SK-N-SH (cell line): ENCODE measurements at regions not wholly inside any gene's neighbourhood (a gene's known extent, or its start where the extent isn't known, plus 50 kb on each side); places are given as distances from the start of the nearest gene placed in this dataset.

Experiments used
- CTCF ChIA-PET: fragments of 300-600, 350-600 bp; formaldehyde crosslinking; extraction: SDS; loops from one replicate; lab custom pipeline; 2021; lab: Yijun Ruan, JAX
- POLR2A ChIA-PET: fragments of 350-600 bp; sonication (Branson Sonifier 250); formaldehyde crosslinking; extraction: SDS; loops from one replicate; lab custom pipeline; 2020; ENCODE audit warnings: antibody characterized with exemption, inconsistent platforms; lab: Yijun Ruan, JAX
- DNase-seq: peaks from one replicate; pipeline ENCODE4 v3.0.0; 2012
- H2AFZ ChIP-seq: fragments of 200-600 bp; sonication (generic); 2 replicates; pipeline ENCODE4 v1.8.1; 2016; ENCODE audit warnings: antibody characterized with exemption, mild to moderate bottlenecking, low read depth
- H3F3A ChIP-seq: fragments of 200-600 bp; sonication (generic); replicated peaks from 2 replicates; pipeline ENCODE3; 2016; ENCODE audit warnings: antibody characterized with exemption, mild to moderate bottlenecking; ENCODE audit not compliant: insufficient read depth
- H3K27ac ChIP-seq, 2 experiments: fragments of 200-500 bp in 1 of 2; fragments of 200-600 bp in 1 of 2; sonication (Bioruptor generic) in 1 of 2; sonication (generic), shearing (Covaris generic) in 1 of 2; 2 replicates each; pipeline versions ENCODE4 v1.5.1 to v1.6.1; 2014 to 2016; ENCODE audit warnings: low read depth in 2 of 2, inconsistent platforms in 1 of 2, low read length in 1 of 2, mild to moderate bottlenecking in 1 of 2, mixed read lengths in 1 of 2
- H3K27me3 ChIP-seq: fragments of 200-600 bp; sonication (generic), shearing (Covaris generic); 2 replicates; pipeline ENCODE4 v1.6.1; 2016; ENCODE audit warnings: mixed run types; ENCODE audit not compliant: insufficient read depth
- H3K36me3 ChIP-seq, 2 experiments: fragments of 200-500 bp in 1 of 2; fragments of 200-600 bp in 1 of 2; sonication (Bioruptor generic) in 1 of 2; sonication (generic) in 1 of 2; replicated peaks in 1 of 2; 2 replicates each; pipeline versions ENCODE3 to v1.5.1; 2014 to 2016; ENCODE audit warnings: low read length in 1 of 2, mild to moderate bottlenecking in 1 of 2; ENCODE audit not compliant: insufficient read depth in 2 of 2, control insufficient read depth in 1 of 2
- H3K4me1 ChIP-seq, 2 experiments: fragments of 200-500 bp in 1 of 2; fragments of 200-600 bp in 1 of 2; sonication (Bioruptor generic) in 1 of 2; sonication (generic), shearing (Covaris generic) in 1 of 2; 2 replicates each; pipeline versions ENCODE4 v1.5.1 to v1.6.1; 2014 to 2016; ENCODE audit warnings: low read depth in 1 of 2, low read length in 1 of 2, mixed run types in 1 of 2; ENCODE audit not compliant: insufficient read depth in 2 of 2, control insufficient read depth in 1 of 2
- H3K4me2 ChIP-seq: fragments of 200-600 bp; sonication (generic), shearing (Covaris generic); 2 replicates; pipeline ENCODE4 v1.6.1; 2017; ENCODE audit warnings: mixed run types
- H3K4me3 ChIP-seq, 2 experiments: fragments of 200-500 bp in 1 of 2; fragments of 200-600 bp in 1 of 2; sonication (Bioruptor generic) in 1 of 2; sonication (generic), shearing (Covaris generic) in 1 of 2; 2 replicates each; pipeline versions ENCODE4 v1.5.1 to v1.8.1; 2014 to 2016; ENCODE audit warnings: low read depth in 2 of 2, inconsistent platforms in 1 of 2, low read length in 1 of 2, mild to moderate bottlenecking in 1 of 2, mixed read lengths in 1 of 2, moderate library complexity in 1 of 2
- H3K79me2 ChIP-seq: fragments of 200-600 bp; sonication (generic); 2 replicates; pipeline ENCODE4 v1.8.1; 2017; ENCODE audit warnings: mild to moderate bottlenecking; ENCODE audit not compliant: insufficient read depth
- H3K9ac ChIP-seq: fragments of 200-600 bp; sonication (generic); 2 replicates; pipeline ENCODE4 v1.6.1; 2017; ENCODE audit warnings: mixed run types
- H3K9me2 ChIP-seq: fragments of 200-600 bp; sonication (generic); 2 replicates; pipeline ENCODE4 v1.6.1; 2017; ENCODE audit warnings: mixed run types
- H3K9me3 ChIP-seq: fragments of 200-600 bp; sonication (generic); 2 replicates; pipeline ENCODE4 v1.6.1; 2017; ENCODE audit warnings: mixed run types, mild to moderate bottlenecking, moderate library complexity
- H4K20me1 ChIP-seq: fragments of 200-600 bp; sonication (generic); 2 replicates; pipeline ENCODE4 v1.6.1; 2017; ENCODE audit warnings: mild to moderate bottlenecking, mixed run types; ENCODE audit not compliant: insufficient read depth
- GABPA ChIP-seq: IDR thresholded peaks from 2 replicates; pipeline ENCODE4 v1.4.0; 2012; ENCODE audit warnings: low read depth, mild to moderate bottlenecking
- JUND ChIP-seq: IDR thresholded peaks from 2 replicates; pipeline ENCODE4 v1.4.0; 2012
- MEF2A ChIP-seq: IDR thresholded peaks from 2 replicates; pipeline ENCODE4 v1.4.0; 2012; ENCODE audit warnings: low read depth, borderline replicate concordance
- NFIC ChIP-seq: IDR thresholded peaks from 2 replicates; pipeline ENCODE4 v1.4.0; 2012; ENCODE audit warnings: borderline replicate concordance
- NRF1 ChIP-seq: IDR thresholded peaks from 2 replicates; pipeline ENCODE4 v1.6.1; 2012; ENCODE audit warnings: low read depth, mild to moderate bottlenecking, low read length
- POLR2AphosphoS5 ChIP-seq: IDR thresholded peaks from 2 replicates; pipeline ENCODE4 v1.6.1; 2012; ENCODE audit warnings: low read depth, low read length
- RAD21 ChIP-seq: IDR thresholded peaks from 2 replicates; pipeline ENCODE4 v1.6.1; 2012; ENCODE audit warnings: mild to moderate bottlenecking, low read length
- RFX5 ChIP-seq: IDR thresholded peaks from 2 replicates; pipeline ENCODE4 v1.6.1; 2012; ENCODE audit warnings: mild to moderate bottlenecking, improper control_type of control experiment, low read length
- SIN3A ChIP-seq: IDR thresholded peaks from 2 replicates; pipeline ENCODE4 v1.6.1; 2012; ENCODE audit warnings: low read depth, mild to moderate bottlenecking, low read length, moderate library complexity, borderline replicate concordance
- SMC3 ChIP-seq: IDR thresholded peaks from 2 replicates; pipeline ENCODE4 v1.6.1; 2012; ENCODE audit warnings: low read depth, low read length, improper control_type of control experiment
- TAF1 ChIP-seq: IDR thresholded peaks from 2 replicates; pipeline ENCODE4 v1.6.1; 2012; ENCODE audit warnings: low read depth, mild to moderate bottlenecking, low read length, moderate library complexity, borderline replicate concordance
- WGBS: methylation state at CpG from one replicate; pipeline ENCODE4 v1.1.6; 2017; ENCODE audit warnings: low lambda C conversion rate; 5-methylcytosine and 5-hydroxymethylcytosine counted together
- TF ChIP-seq, protein P1 (sequence below): fragments of 200-600 bp; sonication (generic); IDR thresholded peaks from 2 replicates; pipeline ENCODE4 v1.6.1; 2017; ENCODE audit warnings: antibody characterized with exemption, mild to moderate bottlenecking, moderate library complexity
- TF ChIP-seq, protein P2 (sequence below): IDR thresholded peaks from 2 replicates; pipeline ENCODE4; 2012
- TF ChIP-seq, protein P3 (sequence below): IDR thresholded peaks from 2 replicates; pipeline ENCODE4 v1.4.0; 2012; ENCODE audit warnings: low read depth, borderline replicate concordance
- TF ChIP-seq, protein P4 (sequence below): fragments of 150-350 bp; IDR thresholded peaks from 2 replicates; pipeline ENCODE4 v1.6.1; 2016; ENCODE audit warnings: mild to moderate bottlenecking, low read depth, low read length

DNA sequence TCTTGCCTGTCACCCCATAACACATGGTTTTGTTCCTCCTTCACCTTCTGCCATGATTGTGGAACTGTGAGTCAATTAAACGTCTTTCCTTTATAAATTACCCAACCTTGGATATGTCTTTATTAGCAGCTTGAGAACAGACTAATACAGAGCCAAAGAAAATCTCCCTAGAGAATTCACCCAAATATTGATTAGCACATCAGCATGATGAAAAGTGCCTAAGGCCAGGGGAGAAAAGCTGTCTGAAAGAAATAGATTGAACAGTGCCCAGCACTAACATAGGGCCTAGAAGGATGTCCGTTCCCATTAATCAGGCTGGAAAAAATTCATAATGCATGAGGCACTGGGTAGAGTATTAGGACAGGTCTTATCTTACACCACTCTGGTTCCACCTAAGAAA, 111.9 kb upstream of the CALN1 start:
- Histone ChIP-seq H3K79me2 (no peaks in the 10 kb centered on the region), H3K27me3 (no peaks in the 10 kb centered on the region), H3K9me2 (no peaks in the 10 kb centered on the region), H4K20me1 (no peaks in the 10 kb centered on the region), H3K36me3 (no peaks in the 10 kb centered on the region), H3K4me3 (no peak overlapping the region), H2AFZ (no peak overlapping the region), H3K27ac (no peak overlapping the region), H3K9me3 (no peaks in the 10 kb centered on the region), H3K4me1 (no peaks in the 10 kb centered on the region), H3K9ac (no peak overlapping the region), H3F3A (no peaks in the 10 kb centered on the region), H3K4me2 (no peak overlapping the region)
- WGBS = 35% methylated on average over 2 of the region's 2 CpGs
- ChIA-PET POLR2A (no interaction called here), CTCF (interaction anchor here (2.2 kb wide), 1 partner anchor 30 kb away, joined by 15 read pairs; no protein-coding TSS in a partner anchor)
- TF ChIP-seq TAF1 = no peak
- TF ChIP-seq, protein P1, sequence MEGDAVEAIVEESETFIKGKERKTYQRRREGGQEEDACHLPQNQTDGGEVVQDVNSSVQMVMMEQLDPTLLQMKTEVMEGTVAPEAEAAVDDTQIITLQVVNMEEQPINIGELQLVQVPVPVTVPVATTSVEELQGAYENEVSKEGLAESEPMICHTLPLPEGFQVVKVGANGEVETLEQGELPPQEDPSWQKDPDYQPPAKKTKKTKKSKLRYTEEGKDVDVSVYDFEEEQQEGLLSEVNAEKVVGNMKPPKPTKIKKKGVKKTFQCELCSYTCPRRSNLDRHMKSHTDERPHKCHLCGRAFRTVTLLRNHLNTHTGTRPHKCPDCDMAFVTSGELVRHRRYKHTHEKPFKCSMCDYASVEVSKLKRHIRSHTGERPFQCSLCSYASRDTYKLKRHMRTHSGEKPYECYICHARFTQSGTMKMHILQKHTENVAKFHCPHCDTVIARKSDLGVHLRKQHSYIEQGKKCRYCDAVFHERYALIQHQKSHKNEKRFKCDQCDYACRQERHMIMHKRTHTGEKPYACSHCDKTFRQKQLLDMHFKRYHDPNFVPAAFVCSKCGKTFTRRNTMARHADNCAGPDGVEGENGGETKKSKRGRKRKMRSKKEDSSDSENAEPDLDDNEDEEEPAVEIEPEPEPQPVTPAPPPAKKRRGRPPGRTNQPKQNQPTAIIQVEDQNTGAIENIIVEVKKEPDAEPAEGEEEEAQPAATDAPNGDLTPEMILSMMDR = no peak
- no peak for TF ChIP-seq RAD21
- no peak for TF ChIP-seq SMC3
- TF ChIP-seq NRF1 = no peak
- no peak for TF ChIP-seq GABPA
- no peak for TF ChIP-seq NFIC
- no peak for TF ChIP-seq JUND
- no peak for TF ChIP-seq SIN3A
- TF ChIP-seq, protein P2, sequence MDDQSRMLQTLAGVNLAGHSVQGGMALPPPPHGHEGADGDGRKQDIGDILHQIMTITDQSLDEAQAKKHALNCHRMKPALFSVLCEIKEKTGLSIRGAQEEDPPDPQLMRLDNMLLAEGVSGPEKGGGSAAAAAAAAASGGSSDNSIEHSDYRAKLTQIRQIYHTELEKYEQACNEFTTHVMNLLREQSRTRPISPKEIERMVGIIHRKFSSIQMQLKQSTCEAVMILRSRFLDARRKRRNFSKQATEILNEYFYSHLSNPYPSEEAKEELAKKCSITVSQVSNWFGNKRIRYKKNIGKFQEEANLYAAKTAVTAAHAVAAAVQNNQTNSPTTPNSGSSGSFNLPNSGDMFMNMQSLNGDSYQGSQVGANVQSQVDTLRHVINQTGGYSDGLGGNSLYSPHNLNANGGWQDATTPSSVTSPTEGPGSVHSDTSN = no peak
- no peak for TF ChIP-seq POLR2AphosphoS5
- TF ChIP-seq, protein P3, sequence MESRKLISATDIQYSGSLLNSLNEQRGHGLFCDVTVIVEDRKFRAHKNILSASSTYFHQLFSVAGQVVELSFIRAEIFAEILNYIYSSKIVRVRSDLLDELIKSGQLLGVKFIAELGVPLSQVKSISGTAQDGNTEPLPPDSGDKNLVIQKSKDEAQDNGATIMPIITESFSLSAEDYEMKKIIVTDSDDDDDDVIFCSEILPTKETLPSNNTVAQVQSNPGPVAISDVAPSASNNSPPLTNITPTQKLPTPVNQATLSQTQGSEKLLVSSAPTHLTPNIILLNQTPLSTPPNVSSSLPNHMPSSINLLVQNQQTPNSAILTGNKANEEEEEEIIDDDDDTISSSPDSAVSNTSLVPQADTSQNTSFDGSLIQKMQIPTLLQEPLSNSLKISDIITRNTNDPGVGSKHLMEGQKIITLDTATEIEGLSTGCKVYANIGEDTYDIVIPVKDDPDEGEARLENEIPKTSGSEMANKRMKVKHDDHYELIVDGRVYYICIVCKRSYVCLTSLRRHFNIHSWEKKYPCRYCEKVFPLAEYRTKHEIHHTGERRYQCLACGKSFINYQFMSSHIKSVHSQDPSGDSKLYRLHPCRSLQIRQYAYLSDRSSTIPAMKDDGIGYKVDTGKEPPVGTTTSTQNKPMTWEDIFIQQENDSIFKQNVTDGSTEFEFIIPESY = no peak
- TF ChIP-seq RFX5 = no peak
- TF ChIP-seq, protein P4, sequence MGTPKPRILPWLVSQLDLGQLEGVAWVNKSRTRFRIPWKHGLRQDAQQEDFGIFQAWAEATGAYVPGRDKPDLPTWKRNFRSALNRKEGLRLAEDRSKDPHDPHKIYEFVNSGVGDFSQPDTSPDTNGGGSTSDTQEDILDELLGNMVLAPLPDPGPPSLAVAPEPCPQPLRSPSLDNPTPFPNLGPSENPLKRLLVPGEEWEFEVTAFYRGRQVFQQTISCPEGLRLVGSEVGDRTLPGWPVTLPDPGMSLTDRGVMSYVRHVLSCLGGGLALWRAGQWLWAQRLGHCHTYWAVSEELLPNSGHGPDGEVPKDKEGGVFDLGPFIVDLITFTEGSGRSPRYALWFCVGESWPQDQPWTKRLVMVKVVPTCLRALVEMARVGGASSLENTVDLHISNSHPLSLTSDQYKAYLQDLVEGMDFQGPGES = no peak
- TF ChIP-seq MEF2A = no peak
- DNase-seq = no peak
